Thyroid gland (tissue), 4 donors: ENCODE measurements at regions not wholly inside any gene's neighbourhood (a gene's known extent, or its start where the extent isn't known, plus 50 kb on each side); places are given as distances from the start of the nearest gene placed in this dataset.

Experiments
- DNase-seq, 2 donors: peaks; one replicate each; pipeline ENCODE4 v3.0.0-alpha.2; 2019
- H3K27ac ChIP-seq, 3 donors: fragments of 200-600 bp; sonication (generic); 1 replicate in 2 of 3; 2 replicates in 1 of 3; pipeline ENCODE4 v1.5.1; 2016 to 2019; ENCODE audit warnings: mild to moderate bottlenecking in 1 of 3, moderate library complexity in 1 of 3
- H3K27me3 ChIP-seq: fragments of 200-600 bp; sonication (generic); one replicate; pipeline ENCODE4 v1.5.1; 2019
- H3K36me3 ChIP-seq, 2 donors: fragments of 200-600 bp; sonication (generic); one replicate each; pipeline ENCODE4 v1.5.1; 2016 to 2019
- H3K4me1 ChIP-seq, 2 donors: fragments of 200-600 bp; sonication (generic); one replicate each; pipeline ENCODE4 v1.5.1; 2017 to 2019
- H3K4me3 ChIP-seq, 3 donors: fragments of 200-600 bp; sonication (generic); replicated peaks in 1 of 3; 1 replicate in 2 of 3; 2 replicates in 1 of 3; pipeline ENCODE4 v1.5.1; 2016; ENCODE audit warnings: mild to moderate bottlenecking in 1 of 3
- H3K9me3 ChIP-seq: fragments of 200-600 bp; sonication (generic); one replicate; pipeline ENCODE4 v1.5.1; 2017
- CTCF ChIP-seq, 6 experiments: fragments of 200-600 bp in 3 of 6; fragments of 450-650 bp in 3 of 6; sonication (generic) in 3 of 6; IDR thresholded peaks; one replicate each; pipeline ENCODE4 v1.5.1; 2016 to 2019; ENCODE audit warnings: antibody characterized with exemption in 6 of 6, mild to moderate bottlenecking in 2 of 6, inconsistent platforms in 1 of 6, moderate library complexity in 1 of 6
- POLR2A ChIP-seq, 2 donors: fragments of 450-650 bp; IDR thresholded peaks; one replicate each; pipeline ENCODE4 v1.6.1; 2017; ENCODE audit warnings: antibody characterized with exemption in 2 of 2, mild to moderate bottlenecking in 2 of 2, moderate library complexity in 1 of 2
- whole genome bisulfite sequencing, 2 donors: methylation state at CpG; one replicate each; pipeline ENCODE4 v1.1.5; 2017; 5-methylcytosine and 5-hydroxymethylcytosine counted together
- intact Hi-C: fragments of 100-400 bp; cut with DNase I; formaldehyde crosslinking; loops from one replicate; pipeline ENCODE4 v1.15.1; 2023

DNA sequence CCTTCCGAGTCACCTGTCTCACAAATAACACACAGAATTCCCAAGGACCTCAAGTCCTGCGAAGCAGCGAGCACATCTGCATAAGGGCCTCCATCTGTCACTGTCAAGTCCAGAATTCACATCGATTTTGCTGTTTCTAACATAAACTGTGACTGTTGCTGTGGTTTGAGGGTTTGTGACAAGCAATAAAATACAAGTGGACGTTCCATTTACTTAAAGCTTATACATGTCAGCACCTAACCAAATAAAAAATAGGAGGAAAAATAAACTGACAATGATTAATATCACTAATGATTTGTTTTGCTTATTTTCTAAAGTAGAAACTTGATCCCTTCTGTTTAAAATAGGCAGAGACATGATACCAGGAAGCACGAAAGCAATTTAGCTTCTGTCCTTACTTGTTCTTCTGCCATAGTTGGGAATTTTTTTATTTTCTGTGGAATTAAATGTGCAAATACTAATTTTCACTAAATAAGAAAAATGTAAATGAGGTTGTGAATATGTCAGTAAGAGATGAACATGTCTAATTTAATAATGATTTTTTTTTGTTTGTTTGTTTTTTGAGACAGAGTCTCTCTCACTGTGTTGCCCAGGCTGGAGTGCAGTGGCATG is 279.1 kb downstream of the FGF9 start:
- TF ChIP-seq CTCF (IDR thresholded peaks at IDR 0.05): no peak
- no peak for TF ChIP-seq POLR2A (IDR thresholded peaks at IDR 0.05)
- DNase-seq: no peak
- no peak overlapping the region for H3K4me3 ChIP-seq
- H3K4me1 ChIP-seq: no peaks in the 10 kb centered on the region
- no peak overlapping the region for H3K27ac ChIP-seq
- no peaks in the 10 kb centered on the region for H3K9me3 ChIP-seq
- intact Hi-C loops: no loop called here
- 55 to 67% methylated on average over 6 of the region's 6 CpGs for WGBS, 2 donors
- H3K27me3 ChIP-seq: no peaks in the 10 kb centered on the region
- H3K36me3 ChIP-seq: no peaks in the 10 kb centered on the region

- H3K27me3 ChIP-seq: no peaks in the 10 kb centered on the region
- TF ChIP-seq POLR2A (IDR thresholded peaks at IDR 0.05) (no peak), CTCF (IDR thresholded peaks at IDR 0.05) (no peak)
- no peaks in the 10 kb centered on the region for H3K9me3 ChIP-seq
- intact Hi-C loops: no loop called here
- H3K36me3 ChIP-seq: no peaks in the 10 kb centered on the region
- DNase-seq: no peak
- no peaks in the 10 kb centered on the region for H3K4me1 ChIP-seq
- H3K4me3 ChIP-seq: no peak overlapping the region
- 78 to 97% methylated on average over 1 of the region's 1 CpG for WGBS, 2 donors
- H3K27ac ChIP-seq: no peak overlapping the region
Measured at GRCh38 chr13:21956666-21957065, 285.8 kb downstream of the FGF9 start.

DNA sequence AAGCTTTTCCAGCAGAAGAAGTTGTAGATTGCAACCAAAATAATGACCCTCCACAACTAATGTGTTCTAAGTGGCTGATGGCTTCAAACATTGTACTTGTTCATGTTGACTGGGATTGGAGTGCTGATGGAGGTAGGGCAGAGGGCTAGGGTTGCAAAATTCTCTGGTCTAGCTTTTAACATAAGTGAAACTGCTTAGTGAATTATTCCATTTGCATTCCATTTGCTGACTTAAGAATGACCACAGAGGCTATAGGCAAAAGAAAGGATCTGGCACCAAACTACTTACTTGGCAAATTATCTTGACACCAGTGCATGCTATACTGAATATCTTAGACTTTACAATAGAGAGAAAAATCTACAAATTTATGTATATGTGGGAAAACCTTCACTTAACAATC is 287.0 kb downstream of the FGF9 start:
- no peaks in the 10 kb centered on the region for H3K36me3 ChIP-seq
- no peak overlapping the region for H3K4me3 ChIP-seq
- intact Hi-C loops: no loop called here
- TF ChIP-seq POLR2A (IDR thresholded peaks at IDR 0.05): no peak
- no peak for TF ChIP-seq CTCF (IDR thresholded peaks at IDR 0.05)
- no peaks in the 10 kb centered on the region for H3K9me3 ChIP-seq
- H3K27me3 ChIP-seq: no peaks in the 10 kb centered on the region
- no peaks in the 10 kb centered on the region for H3K4me1 ChIP-seq
- H3K27ac ChIP-seq: no peak overlapping the region
- no peak for DNase-seq

DNA sequence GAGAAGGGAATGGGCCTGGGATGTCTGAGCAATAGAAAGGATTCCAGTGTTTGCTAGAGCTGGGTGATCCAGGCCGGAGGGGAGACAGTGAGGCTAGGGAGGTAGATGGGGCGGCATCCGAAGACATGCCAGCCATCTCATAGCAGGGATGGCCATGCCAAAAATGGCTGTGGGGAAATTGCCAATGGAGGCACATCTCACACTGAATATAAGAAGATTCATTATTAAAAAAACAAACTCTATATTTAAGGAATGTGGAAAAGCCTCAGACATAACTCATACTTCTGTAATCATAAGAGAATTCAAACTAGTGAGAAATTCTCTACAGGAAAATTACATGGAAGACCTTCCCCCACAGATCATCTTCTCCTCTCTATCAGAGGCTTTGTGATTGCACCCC is 289.2 kb downstream of the FGF9 start:
- Histone ChIP-seq H3K27ac (no peak overlapping the region), H3K9me3 (no peaks in the 10 kb centered on the region), H3K4me1 (no peaks in the 10 kb centered on the region), H3K36me3 (no peaks in the 10 kb centered on the region), H3K4me3 (no peak overlapping the region), H3K27me3 (no peaks in the 10 kb centered on the region)
- intact Hi-C loops: no loop called here
- 91 to 96% methylated on average over 3 of the region's 3 CpGs for WGBS, 2 donors
- DNase-seq: no peak
- TF ChIP-seq POLR2A (IDR thresholded peaks at IDR 0.05) (no peak), CTCF (IDR thresholded peaks at IDR 0.05) (no peak)

DNA sequence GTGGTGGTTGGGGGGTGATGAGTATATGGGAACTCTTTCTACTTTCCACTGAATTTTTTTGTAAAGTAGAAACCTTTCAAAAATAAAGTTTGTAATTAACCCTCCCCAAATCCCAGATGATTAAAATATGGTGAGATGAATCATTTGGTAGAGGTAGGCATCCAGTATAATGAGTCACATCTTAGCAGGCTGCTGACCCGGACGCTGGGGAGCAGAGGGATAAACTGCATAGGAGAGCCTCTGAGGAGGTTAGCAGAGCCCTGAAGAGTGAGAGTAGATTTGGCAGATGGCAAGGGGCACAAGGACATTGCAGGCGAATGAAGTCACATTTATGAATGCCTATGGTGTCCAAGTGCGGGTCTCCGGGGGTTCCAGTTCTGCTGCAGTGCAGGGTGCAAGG is 293.8 kb downstream of the FGF9 start:
- no peak overlapping the region for H3K27ac ChIP-seq
- no peak overlapping the region for H3K4me3 ChIP-seq
- WGBS, 2 donors: 88 to 96% methylated on average over 5 of the region's 5 CpGs
- H3K4me1 ChIP-seq: no peaks in the 10 kb centered on the region
- no peaks in the 10 kb centered on the region for H3K27me3 ChIP-seq
- no peak for DNase-seq
- H3K9me3 ChIP-seq: no peaks in the 10 kb centered on the region
- intact Hi-C loops: no loop called here
- H3K36me3 ChIP-seq: no peaks in the 10 kb centered on the region
- TF ChIP-seq CTCF (IDR thresholded peaks at IDR 0.05) (no peak), POLR2A (IDR thresholded peaks at IDR 0.05) (no peak)
